Stimulated activated CD8-positive, alpha-beta memory T cell treated with anti-CD3 and anti-CD28 coated beads, Interleukin-12 subunit alpha, Interleukin-12 subunit beta, amount 100 ng/mL, for 4 hours (primary cell): ENCODE measurements at regions not wholly inside any gene's neighbourhood (a gene's known extent, or its start where the extent isn't known, plus 50 kb on each side); places are given as distances from the start of the nearest gene placed in this dataset.

ENCODE experiments used
- DNase-seq: peaks from one replicate; pipeline ENCODE4 v3.0.0-alpha.2; 2020; ENCODE audit warnings: low read depth

DNA sequence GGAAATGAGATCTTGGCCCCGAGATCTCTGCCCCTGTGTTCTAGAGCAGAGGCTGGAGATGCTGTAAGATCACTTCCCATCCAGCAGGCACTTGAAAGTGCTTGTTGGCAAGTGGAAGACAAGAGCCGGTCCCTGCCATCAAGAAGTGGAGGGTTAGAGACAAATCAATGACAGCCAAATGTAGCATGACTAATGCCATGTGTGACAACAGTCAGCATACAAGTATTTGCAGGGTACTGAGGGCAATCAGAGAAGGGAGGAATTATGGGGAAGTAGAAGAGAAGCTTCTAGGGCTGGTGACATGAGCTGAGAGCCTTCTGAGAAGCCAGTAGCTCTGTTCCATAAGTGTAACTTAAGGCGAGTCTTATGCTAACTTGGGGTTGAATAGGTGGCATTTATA lies 58.6 kb downstream of the TMEM17 start:
- DNase-seq, result no peak

GRCh38 chr2:62446491-62446890 lies 59.5 kb downstream of the TMEM17 start:
- no peak for DNase-seq

- DNase-seq, result no peak
Observed at GRCh38 chr2:62443886-62444285, 62.1 kb downstream of the TMEM17 start.

DNA sequence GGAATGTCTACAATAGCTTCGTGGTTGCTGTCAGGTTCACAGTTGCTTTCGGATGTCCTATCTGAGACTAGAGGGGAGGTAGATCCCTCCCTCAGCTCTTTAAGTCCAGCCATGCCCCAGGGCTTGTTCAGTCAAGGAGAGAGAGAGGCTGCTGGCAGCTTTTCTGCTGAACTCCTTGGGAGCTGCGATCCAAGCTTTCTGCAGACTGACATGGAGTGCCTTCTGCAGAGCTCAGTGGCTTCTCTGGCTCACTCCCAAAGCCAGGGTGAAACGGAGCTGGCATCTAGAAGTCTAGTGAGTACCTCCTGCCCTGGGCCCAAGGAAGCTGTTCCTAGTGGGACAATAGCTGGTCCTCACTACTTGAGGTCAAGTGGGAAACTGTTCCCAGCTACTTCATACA lies 62.5 kb downstream of the TMEM17 start:
- no peak for DNase-seq

DNA sequence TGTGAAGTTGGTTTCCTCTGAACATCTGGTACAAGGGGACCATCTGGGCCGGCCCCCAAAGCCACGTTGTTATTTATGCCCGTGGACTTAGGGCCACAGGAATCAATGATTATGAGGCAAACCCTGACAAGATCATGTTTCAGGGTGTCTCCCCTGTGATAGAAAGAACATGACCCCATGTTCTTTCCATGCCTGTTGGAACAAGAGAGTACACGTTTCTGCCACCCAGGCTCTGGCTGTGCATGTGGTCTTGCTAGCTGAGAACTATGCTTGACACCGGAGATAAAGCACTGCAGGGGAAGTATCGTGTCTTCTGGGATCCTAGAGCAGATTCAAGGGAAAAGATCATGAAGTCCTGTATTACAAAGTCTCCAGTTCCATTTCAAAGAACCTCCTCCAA lies 64.2 kb downstream of the TMEM17 start:
- no peak for DNase-seq

- no peak for DNase-seq
Observed at GRCh38 chr2:62441421-62441820, 64.6 kb downstream of the TMEM17 start.

GRCh38 chr2:62440281-62440946 lies 65.6 kb downstream of the TMEM17 start:
- no peak for DNase-seq

GRCh38 chr2:62439425-62439824 lies 66.6 kb downstream of the TMEM17 start:
- no peak for DNase-seq

- no peak for DNase-seq
Observed at GRCh38 chr2:62437785-62438184, 68.2 kb downstream of the TMEM17 start.

GRCh38 chr2:62435720-62436119 lies 70.3 kb downstream of the TMEM17 start:
- DNase-seq, result no peak

DNA sequence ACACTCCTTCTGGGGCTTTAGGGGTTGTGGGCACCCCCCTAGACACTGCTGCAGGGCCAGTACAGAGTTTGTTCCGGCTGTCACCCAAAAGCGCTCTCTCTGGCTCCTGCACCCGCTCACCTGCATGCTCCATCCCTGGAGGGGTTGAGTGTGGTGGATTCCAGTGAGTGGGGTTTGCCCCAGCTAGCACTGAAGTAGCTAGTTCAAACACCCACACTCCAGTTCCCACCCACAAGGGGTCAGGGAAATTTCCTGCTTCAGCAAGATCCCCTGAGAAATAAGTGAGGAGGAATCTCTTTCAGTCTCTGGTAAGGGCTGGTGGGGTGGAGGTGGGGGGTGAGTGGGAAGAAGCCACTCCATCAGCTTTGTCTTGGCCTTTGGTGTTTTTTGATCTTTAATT lies 73.6 kb downstream of the TMEM17 start:
- DNase-seq, result no peak

- DNase-seq, result no peak
Observed at GRCh38 chr2:62431512-62431911, 74.5 kb downstream of the TMEM17 start.

GRCh38 chr2:62430146-62430545 lies 75.8 kb downstream of the TMEM17 start:
- DNase-seq, result no peak

DNA sequence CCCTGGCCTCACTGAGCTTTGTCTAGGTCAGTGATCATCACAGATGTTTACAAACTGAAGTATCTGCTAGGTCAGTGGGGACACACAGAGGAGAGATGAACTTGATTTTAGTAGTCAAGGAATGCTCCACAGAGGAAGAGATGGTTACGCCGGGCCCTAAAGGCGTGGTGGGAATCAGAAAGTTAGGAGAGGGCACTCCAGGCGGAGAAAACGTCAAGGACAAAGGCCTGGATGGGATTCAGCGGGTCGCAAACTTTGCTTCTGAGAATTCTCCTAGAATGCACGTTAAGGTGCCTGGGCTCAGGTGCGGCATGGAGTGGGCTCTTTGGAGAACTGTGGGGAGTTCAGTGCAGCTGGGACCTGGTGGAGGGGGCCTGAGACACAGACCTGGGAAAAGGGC lies 78.8 kb downstream of the TMEM17 start:
- DNase-seq, result no peak

DNA sequence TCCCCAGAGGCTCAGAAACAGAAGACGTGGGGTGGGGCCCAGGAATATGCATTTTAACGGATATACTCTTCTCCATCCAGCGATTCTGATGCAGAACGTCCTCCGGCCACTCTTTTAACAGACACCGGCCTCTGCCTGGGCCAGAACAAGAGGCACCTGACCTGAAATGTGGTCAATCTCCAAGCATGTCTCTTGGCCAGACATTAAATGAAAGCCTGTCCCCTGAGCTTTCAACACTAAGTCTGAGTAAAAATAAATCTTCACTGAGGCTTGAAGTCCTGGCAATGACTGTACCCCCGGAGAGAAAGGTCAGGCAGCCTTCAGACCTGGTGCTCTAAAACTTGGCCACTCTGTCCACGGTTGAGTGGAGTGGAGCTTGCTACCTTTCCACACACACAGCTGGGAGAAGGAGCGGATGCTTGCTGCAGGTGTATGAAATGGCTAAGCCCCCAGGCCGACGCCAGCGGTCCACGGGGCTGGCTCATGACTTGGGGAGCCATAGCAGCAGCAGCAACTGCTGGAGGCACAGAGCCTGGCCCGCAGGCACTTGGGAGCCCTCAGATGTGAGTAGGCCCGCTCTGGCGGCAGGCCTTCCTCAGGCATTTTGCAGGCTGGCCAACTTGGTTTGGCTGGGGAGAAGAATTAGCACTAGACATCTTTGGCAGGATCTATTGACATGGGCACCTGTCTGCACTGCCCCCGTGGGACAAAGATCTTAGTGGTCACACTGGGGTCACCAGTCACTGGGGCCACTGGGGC lies 79.7 kb downstream of the TMEM17 start:
- no peak for DNase-seq

GRCh38 chr2:62425684-62426083 lies 80.3 kb downstream of the TMEM17 start:
- DNase-seq, result no peak

GRCh38 chr2:62424899-62425298 lies 81.1 kb downstream of the TMEM17 start:
- no peak for DNase-seq

- no peak for DNase-seq
Observed at GRCh38 chr2:62423883-62424458, 82.0 kb downstream of the TMEM17 start.

DNA sequence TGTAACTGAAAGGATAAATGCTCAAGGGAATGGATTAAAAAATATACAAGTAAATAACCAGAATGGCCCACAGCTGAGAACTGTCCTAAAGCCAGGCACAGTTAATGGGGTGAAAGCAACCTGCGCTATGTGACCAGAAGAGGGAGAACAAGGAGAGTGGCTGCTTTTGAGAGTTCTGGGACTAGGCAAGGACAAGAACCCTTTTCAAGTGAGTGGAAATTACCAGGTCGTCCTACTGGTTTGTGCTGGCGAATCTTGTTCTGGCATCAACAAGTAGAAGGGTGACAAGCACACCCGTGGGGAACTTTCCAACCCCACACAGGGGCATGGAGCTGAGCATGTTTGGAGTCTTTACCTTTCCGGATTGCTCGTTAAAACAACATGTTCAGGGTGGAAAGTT lies 82.8 kb downstream of the TMEM17 start:
- DNase-seq, result no peak

- no peak for DNase-seq
Observed at GRCh38 chr2:62415518-62415917, 90.5 kb downstream of the TMEM17 start.

- no peak for DNase-seq
Observed at GRCh38 chr2:62415019-62415431, 91.0 kb downstream of the TMEM17 start.

DNA sequence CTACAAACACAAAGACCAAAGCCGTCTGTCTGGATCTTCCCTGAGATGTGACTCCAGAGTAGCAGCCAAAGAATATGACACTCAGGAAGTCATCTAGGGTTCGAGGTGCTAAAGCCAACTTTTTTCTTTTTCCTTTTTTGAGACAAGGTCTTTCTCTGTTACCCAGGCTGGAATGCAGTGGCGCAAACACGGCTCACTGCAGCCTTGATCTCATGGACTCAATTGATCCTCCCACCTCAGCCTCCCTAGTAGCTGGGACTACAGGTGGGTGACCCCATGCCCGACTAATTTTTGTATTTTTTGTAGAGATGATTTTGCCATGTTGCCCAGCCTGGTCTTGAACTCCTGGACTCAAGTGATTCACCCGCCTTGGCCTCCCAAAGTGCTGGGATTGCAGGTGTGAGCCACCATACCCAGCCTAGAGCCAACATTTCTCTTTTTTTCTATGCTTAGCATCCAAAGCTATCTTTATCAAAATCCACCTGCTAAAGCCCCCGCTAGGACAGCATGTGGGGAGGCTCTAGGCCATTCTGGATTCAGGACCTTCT lies 92.8 kb downstream of the TMEM17 start:
- DNase-seq, result no peak

- no peak for DNase-seq
Observed at GRCh38 chr2:62412347-62412742, 93.7 kb downstream of the TMEM17 start.
